DMS53 treated with DMSO at 0.1 percent for 48 hours (cell line): ENCODE measurements at regions not wholly inside any gene's neighbourhood (a gene's known extent, or its start where the extent isn't known, plus 50 kb on each side); places are given as distances from the start of the nearest gene placed in this dataset.

Experiments used
- DNase-seq: peaks from one replicate; lab custom pipeline; 2025; ENCODE audit not compliant: unreplicated experiment; lab: John Stamatoyannopoulos, UW

GRCh38 chr1:5661196-5662085 lies 330.8 kb downstream of the NPHP4 start:
- DNase-seq, result no peak

DNA sequence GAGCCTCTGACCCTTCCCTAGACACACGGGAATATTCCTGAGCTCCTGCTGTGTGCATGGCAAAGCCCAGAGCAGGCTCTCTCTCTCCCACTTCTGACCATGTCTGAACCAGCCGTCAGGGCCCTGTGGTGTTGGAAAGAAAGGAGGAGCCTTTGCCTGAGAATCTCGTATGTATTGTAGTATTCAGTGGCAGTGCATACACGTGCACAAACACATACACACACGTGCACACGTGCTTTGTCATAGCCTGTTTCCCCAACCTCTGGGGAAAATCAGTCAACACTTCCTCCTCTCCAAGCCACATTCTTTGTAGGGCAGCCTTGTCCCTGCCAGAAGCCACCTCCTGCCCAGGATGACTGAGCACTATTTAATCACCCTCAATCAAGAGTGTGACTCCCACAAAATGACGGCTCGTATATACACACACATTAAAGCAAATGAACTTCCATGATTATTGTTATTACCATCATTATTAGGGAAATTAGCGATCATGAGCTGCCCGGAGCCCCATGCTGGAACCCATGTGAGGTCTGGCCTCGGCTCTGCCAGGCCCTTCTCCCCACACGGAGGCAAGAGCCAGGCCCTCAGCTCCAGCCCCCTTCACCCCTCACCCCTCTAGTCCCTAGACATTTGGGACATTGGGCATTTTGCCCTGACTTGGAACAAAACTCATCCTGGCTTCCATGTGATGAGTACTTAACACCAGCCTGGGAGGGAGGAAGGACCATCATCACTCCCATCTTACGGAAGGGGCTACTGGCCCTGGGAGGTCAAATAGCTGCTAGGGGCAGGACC lies 331.9 kb downstream of the NPHP4 start:
- DNase-seq, result no peak

GRCh38 chr1:5659606-5660005 lies 332.6 kb downstream of the NPHP4 start:
- DNase-seq, result no peak

GRCh38 chr1:5658340-5659316 lies 333.6 kb downstream of the NPHP4 start:
- DNase-seq, result no peak

GRCh38 chr1:5651964-5652821 lies 340.0 kb downstream of the NPHP4 start:
- DNase-seq, result no peak

DNA sequence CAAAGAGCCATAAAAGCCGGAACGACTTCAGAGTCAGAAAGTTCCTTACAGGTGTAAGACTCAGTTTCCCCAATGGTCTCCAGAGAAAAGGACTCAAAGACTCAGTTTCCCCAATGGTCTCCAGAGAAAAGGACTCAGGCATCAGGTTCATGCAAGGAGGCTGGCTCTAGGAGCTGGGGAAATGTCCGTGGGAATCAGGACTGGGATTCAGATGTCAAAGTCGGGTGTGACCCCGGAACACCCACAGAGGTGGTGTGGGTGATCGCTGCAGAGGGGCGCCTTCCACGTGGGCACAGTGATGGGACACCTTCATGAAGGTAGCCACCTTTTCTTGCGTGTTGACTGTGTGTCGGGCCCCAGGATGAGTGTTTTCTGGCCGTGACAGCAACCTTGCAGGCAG lies 340.8 kb downstream of the NPHP4 start:
- DNase-seq, result no peak

DNA sequence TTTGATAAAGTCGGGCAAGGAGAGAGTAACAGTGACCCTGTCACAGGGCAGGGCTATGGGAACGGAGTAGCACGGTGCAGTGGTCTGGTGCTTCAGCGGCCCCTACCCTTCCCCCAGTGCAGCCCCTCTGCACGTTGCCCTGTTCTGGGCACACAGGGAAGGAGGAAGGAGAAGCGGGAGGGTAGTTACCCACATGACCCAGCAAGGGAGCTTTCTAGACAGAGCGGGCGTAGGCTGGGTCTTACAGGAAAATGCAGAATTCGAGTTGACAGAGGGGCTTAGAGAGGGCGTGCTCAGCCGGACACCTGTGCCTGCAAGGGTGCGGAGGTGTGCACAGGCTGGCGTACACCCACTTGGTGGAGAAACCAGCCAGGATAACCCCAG lies 341.2 kb downstream of the NPHP4 start:
- no peak for DNase-seq

DNA sequence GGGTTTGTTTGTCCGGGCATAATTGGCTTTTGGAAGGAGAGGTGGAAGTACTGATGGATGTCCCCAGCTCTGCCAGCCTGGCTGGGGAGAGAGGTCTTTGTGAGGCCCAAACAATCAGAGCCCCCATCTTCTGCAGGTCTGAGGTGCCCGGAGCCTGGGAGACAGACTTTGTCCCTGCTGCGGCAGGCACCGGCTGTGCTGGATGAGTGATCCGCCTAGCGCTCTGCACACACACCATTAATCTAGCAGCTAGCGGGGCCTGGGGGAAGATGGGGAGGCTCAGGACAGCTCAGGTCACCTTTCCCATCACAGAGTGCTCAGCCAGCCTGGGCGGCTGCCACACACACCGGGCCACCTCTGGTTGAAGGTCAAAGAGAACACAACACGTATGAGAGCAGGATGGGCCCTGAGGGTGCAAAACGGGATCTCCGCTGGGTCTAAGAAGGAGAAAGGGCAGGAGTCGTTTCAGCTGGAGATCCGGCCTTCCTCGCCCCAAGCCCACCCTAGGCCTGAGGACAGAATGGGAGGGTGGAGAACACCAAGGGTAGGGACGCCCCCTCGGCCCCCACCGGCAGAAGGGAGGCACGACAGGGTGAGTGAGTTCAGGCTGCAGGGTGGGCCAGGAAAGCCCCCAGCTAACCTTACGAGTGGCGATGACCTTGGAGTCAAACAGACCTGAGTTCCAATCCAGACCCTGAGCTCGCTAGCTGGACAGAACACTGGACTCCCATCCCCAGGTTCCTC lies 341.8 kb downstream of the NPHP4 start:
- DNase-seq, result no peak

DNA sequence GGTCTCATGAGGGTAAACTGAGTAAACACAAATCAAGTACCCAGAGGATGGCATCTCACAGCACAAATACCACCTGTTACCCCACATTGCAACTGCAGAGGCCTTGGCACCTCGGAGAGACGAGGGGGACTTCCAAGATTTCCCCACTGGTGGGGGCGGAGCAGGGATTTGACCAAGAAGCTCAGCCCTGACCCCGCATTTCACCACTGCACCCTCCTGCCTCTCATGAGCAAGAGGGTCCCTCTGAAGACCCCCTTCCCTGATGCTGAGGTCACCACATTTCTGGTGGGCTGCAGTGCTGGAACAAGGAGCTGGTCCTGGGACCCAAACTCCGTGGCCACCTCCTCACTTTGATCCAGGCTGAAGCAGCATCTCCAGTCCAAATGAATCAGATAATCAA lies 342.4 kb downstream of the NPHP4 start:
- no peak for DNase-seq

DNA sequence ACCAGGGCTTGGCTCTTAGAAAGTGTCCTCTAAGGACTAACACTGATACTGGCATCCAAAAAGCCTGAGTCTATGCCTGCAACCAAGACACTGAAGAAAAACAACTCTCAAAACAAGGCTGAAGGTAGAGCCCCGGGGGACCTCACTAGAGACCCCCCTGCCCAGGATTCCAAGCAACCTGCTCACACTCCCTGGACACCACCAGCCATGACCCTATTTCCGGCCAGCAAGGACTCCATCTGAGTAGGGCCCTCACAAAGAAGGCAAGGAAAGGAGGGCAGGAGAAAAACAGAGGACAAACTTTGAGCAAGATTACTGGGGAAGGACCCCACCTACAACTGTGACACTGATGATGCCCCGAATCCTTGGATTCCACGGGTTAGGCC lies 343.1 kb downstream of the NPHP4 start:
- no peak for DNase-seq

- no peak for DNase-seq
Observed at GRCh38 chr1:5648410-5649165, 343.6 kb downstream of the NPHP4 start.

DNA sequence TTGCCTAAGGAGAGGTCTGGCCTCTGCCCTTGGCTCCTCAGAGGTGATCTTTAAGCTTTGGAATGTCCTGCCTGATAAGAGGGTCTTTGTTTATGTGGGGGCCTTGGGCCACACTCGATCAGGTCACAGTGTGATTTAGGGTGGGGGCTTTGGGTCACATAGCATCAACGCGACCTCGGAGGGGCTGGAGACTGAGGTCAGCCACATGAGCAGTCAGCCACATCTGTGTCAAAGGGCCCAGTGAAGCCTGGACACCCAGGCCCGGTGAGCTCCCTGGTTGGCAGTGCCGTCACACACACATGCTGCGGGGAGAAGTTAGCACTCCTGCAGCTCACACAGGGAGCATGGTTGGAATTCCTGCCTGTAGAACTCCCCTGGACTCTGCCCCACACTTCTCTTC lies 345.0 kb downstream of the NPHP4 start:
- no peak for DNase-seq

DNA sequence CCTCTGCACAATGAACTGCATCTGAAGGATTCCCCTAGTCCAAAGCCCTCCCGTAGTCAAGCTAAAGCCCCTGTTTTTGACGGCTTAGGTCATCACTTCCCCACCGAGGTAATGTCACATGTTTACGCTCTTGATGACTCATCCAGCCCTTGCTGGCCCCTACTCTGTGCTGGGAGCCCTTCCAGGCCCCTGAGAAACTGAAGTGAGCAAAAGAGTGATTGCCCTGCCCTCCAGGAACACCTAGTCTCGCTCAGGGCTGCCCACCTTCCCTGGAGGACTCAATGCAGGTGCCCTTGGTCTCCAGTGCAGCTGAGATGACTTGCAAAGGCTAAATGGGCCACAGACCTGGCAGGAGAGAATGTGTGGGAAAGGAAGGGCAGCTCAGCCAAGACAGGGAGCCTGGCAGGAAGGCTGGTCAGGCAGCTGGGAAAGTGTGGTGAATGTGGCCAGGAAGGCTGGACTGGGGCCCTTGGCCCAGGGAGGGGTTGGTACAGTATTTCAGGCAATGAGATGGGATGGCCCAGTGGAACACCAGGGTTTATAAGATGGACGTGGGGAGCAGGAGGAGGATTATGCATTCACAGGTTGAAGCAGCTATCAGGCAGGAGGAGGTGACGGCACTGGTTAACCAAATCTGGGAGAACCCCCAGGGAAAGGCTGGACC lies 345.6 kb downstream of the NPHP4 start:
- no peak for DNase-seq

DNA sequence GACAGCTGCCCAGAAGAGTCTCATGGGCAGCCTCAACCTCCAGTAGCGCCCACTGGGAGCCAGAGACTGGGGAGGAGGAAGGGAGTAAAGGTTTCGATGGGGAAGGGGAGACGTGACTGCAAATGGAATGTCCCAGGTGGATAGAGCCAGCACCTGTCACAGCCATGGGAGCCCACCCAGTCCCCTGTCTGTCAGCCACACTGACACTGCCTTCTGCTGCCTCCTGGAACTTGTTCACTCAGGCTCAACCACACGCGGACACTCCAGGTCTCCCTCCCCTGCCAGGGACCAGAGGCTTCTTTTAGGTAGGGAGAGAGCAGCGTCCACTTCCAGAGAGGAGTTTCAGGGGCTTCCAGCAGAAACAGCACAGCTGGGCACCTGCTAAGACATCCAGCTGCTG lies 346.3 kb downstream of the NPHP4 start:
- DNase-seq, result no peak

DNA sequence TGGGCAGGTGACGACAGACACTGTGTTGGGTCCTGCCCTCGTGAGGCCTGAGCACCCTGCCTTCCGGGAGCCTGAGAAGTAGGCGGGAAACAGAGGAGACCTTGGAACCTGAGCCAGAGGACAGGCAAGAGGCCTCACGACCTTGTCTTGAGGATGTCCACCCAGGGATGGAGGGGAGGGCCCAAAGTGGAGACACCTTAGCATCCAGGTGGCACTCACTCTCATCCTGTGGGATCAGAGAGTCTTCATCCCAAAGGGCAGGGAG lies 347.2 kb downstream of the NPHP4 start:
- DNase-seq, result no peak

GRCh38 chr1:5644281-5645134 lies 347.7 kb downstream of the NPHP4 start:
- no peak for DNase-seq

DNA sequence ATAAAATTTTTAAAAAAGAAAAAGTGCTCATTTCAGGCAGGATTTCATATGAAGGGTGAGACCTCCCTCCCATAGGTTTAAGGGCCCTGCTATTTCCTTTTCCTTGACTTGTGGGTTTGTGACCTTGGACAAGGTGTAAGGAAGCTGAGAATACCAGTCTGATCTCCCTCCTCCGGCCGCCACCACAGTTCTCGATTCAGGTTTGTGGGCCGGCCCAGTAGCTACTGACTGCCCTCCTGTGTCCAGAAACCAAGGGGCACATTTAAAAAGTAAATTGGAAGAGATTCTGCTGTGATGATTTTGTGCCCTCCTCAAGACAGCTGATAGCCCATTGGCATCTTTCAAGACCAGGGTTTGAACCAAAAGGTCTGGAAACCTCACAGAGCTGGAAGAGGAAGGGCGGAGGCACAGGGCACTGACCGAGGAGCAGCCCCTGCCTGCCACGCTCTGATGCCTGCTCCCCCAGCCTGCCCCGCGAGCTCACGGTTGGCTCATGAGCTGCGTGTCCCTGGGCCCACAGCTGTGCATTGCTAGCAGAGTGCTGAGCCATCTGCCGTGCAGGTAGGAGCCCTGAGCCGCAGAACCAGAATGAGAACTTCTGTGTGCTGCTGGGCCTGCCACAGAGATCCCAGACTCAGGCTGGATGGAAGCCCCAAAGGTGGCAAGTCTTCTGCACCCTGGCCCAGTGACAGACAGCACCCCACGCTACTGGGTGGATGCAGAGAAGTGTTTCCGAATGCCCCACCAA lies 348.7 kb downstream of the NPHP4 start:
- no peak for DNase-seq
